HG02759 (cell line): ENCODE measurements at regions not wholly inside any gene's neighbourhood (a gene's known extent, or its start where the extent isn't known, plus 50 kb on each side); places are given as distances from the start of the nearest gene placed in this dataset.
A peak's percentile ranks its signal among the peaks of the same experiment; 100 is the strongest.
"Not testable (repeated sequence)": the region's sequence is repeated elsewhere in the genome, so short reads cannot be mapped to it uniquely, and the experiment has no call there.

Experiments used
- ATAC-seq: cut with Tn5 transposase; IDR thresholded peaks from one replicate; pipeline ENCODE4 v1.9.1; 2021; ENCODE audit warnings: mild to moderate bottlenecking, moderate library complexity; ENCODE audit not compliant: unreplicated experiment

GRCh38 chr10:109215291-109216075 is 707.8 kb downstream of the XPNPEP1 start:
- no peak for ATAC-seq

- not testable (repeated sequence) for ATAC-seq
These were observed 708.4 kb downstream of the XPNPEP1 start for GRCh38 chr10:109214891-109215290.

- ATAC-seq: no peak
These were observed 716.0 kb downstream of the XPNPEP1 start for GRCh38 chr10:109207361-109207760.

GRCh38 chr10:109205929-109206585 is 717.3 kb downstream of the XPNPEP1 start:
- ATAC-seq: peak; percentile 54

GRCh38 chr10:109203646-109204353 is 719.5 kb downstream of the XPNPEP1 start:
- no peak for ATAC-seq

GRCh38 chr10:109202111-109202510 is 721.2 kb downstream of the XPNPEP1 start:
- no peak for ATAC-seq

- ATAC-seq: no peak
These were observed 722.7 kb downstream of the XPNPEP1 start for GRCh38 chr10:109200646-109201045.

- no peak for ATAC-seq
These were observed 731.5 kb downstream of the XPNPEP1 start for GRCh38 chr10:109191823-109192222.

- no peak for ATAC-seq
These were observed 732.0 kb downstream of the XPNPEP1 start for GRCh38 chr10:109191341-109191740.

GRCh38 chr10:109187677-109188076 is 735.6 kb downstream of the XPNPEP1 start:
- no peak for ATAC-seq

GRCh38 chr10:109183366-109183765 is 739.9 kb downstream of the XPNPEP1 start:
- ATAC-seq: no peak

GRCh38 chr10:109178591-109178990 is 744.7 kb downstream of the XPNPEP1 start:
- ATAC-seq: no peak

- ATAC-seq: no peak
These were observed 748.8 kb downstream of the XPNPEP1 start for GRCh38 chr10:109174526-109174925.

GRCh38 chr10:109173937-109174336 is 749.4 kb downstream of the XPNPEP1 start:
- ATAC-seq: no peak

GRCh38 chr10:109173121-109173520 is 750.2 kb downstream of the XPNPEP1 start:
- no peak for ATAC-seq

GRCh38 chr10:109166935-109167334 is 756.4 kb downstream of the XPNPEP1 start:
- no peak for ATAC-seq

- ATAC-seq: no peak
These were observed 764.0 kb downstream of the XPNPEP1 start for GRCh38 chr10:109159351-109159750.

- no peak for ATAC-seq
These were observed 766.9 kb downstream of the XPNPEP1 start for GRCh38 chr10:109156396-109156795.

GRCh38 chr10:109149666-109150350 is 773.5 kb downstream of the XPNPEP1 start:
- ATAC-seq: no peak

GRCh38 chr10:109127363-109127762 is 795.9 kb downstream of the XPNPEP1 start:
- no peak for ATAC-seq

- no peak for ATAC-seq
These were observed 796.8 kb downstream of the XPNPEP1 start for GRCh38 chr10:109126541-109126940.
